Endodermal cell (in vitro differentiated cells): ENCODE measurements at regions not wholly inside any gene's neighbourhood (a gene's known extent, or its start where the extent isn't known, plus 50 kb on each side); places are given as distances from the start of the nearest gene placed in this dataset.
"Not testable (repeated sequence)": the region's sequence is repeated elsewhere in the genome, so short reads cannot be mapped to it uniquely, and the experiment has no call there.

ENCODE experiments used
- DNase-seq: peaks from one replicate; pipeline ENCODE4 v3.0.0-alpha.2; 2017
- H3K27ac ChIP-seq: 2 replicates; pipeline ENCODE4 v1.5.1; 2013; ENCODE audit warnings: mild to moderate bottlenecking, low read depth, low read length, moderate library complexity
- H3K27me3 ChIP-seq: 2 replicates; pipeline ENCODE4 v1.6.1; 2013; ENCODE audit warnings: mild to moderate bottlenecking, low read length, moderate library complexity; ENCODE audit not compliant: insufficient read depth, control insufficient read depth, poor library complexity, severe bottlenecking
- H3K36me3 ChIP-seq: 2 replicates; pipeline ENCODE4 v1.7.0; 2013; ENCODE audit warnings: mild to moderate bottlenecking, low read length, moderate library complexity; ENCODE audit not compliant: control insufficient read depth, insufficient read depth
- H3K4me1 ChIP-seq: one replicate; pipeline ENCODE4 v1.7.0; 2013; ENCODE audit warnings: low read length; ENCODE audit not compliant: control insufficient read depth, insufficient read depth
- H3K4me3 ChIP-seq: 2 replicates; pipeline ENCODE4 v1.5.1; 2013; ENCODE audit warnings: mild to moderate bottlenecking, low read length, moderate library complexity
- H3K9ac ChIP-seq: 2 replicates; pipeline ENCODE4 v1.6.1; 2013; ENCODE audit warnings: mild to moderate bottlenecking, low read length, moderate library complexity; ENCODE audit not compliant: poor library complexity, severe bottlenecking; ENCODE audit errors: extremely low read depth
- H3K9me3 ChIP-seq: 2 replicates; pipeline ENCODE4 v1.6.1; 2013; ENCODE audit warnings: mild to moderate bottlenecking, low read length, moderate library complexity; ENCODE audit not compliant: control insufficient read depth
- H3K27ac Mint-ChIP-seq: 2 replicates; pipeline ENCODE4 v1.8.0; 2020; ENCODE audit warnings: mixed read lengths
- H3K27me3 Mint-ChIP-seq: 2 replicates; pipeline ENCODE4 v1.8.0; 2021; ENCODE audit warnings: mild to moderate bottlenecking, mixed read lengths; ENCODE audit not compliant: insufficient read depth
- H3K36me3 Mint-ChIP-seq: 2 replicates; pipeline ENCODE4 v1.8.0; 2020; ENCODE audit warnings: low read depth, mixed read lengths
- H3K4me1 Mint-ChIP-seq: 2 replicates; pipeline ENCODE4 v1.8.0; 2020; ENCODE audit warnings: mixed read lengths
- H3K4me3 Mint-ChIP-seq: 2 replicates; pipeline ENCODE4 v1.8.0; 2020; ENCODE audit warnings: mild to moderate bottlenecking, moderate library complexity, mixed read lengths
- H3K9me3 Mint-ChIP-seq: 2 replicates; pipeline ENCODE4 v1.8.0; 2020; ENCODE audit warnings: mild to moderate bottlenecking, mixed read lengths
- CTCF ChIP-seq: fragments of 200-600 bp; sonication (generic); conservative IDR thresholded peaks from 2 replicates; pipeline ENCODE4 v1.5.0; 2021; ENCODE audit warnings: antibody characterized with exemption, mild to moderate bottlenecking
- WGBS, 2 experiments: methylation state at CpG; one replicate each; pipeline versions ENCODE4 v1.1.5 to v1.1.7; 2013; ENCODE audit warnings: missing lambda C conversion rate in 2 of 2, mixed read lengths in 1 of 2; ENCODE audit not compliant: insufficient coverage in 1 of 2, insufficient read length in 1 of 2; 5-methylcytosine and 5-hydroxymethylcytosine counted together

- Mint-ChIP-seq H3K36me3 (no peaks in the 10 kb centered on the region), H3K27ac (no peak overlapping the region), H3K4me1 (no peaks in the 10 kb centered on the region), H3K4me3 (no peak overlapping the region), H3K27me3 (no peaks in the 10 kb centered on the region), H3K9me3 (no peaks in the 10 kb centered on the region)
- Histone ChIP-seq H3K36me3 (no peaks in the 10 kb centered on the region), H3K4me3 (no peak overlapping the region), H3K27ac (no peak overlapping the region), H3K27me3 (no peaks in the 10 kb centered on the region), H3K9me3 (no peaks in the 10 kb centered on the region), H3K9ac (no peak overlapping the region), H3K4me1 (no peaks in the 10 kb centered on the region)
- no peak for DNase-seq
- 96 to 100% methylated on average over 2 to 3 of the region's 3 CpGs for WGBS, 2 experiments
- TF ChIP-seq CTCF, result no peak
Observed at GRCh38 chr5:145462525-145462924, 372.6 kb downstream of the PRELID2 start.

GRCh38 chr5:145450286-145450885 is 384.8 kb downstream of the PRELID2 start:
- H3K4me3 ChIP-seq, result no peak overlapping the region
- H3K27me3 ChIP-seq, result no peaks in the 10 kb centered on the region
- H3K27ac ChIP-seq, result no peak overlapping the region
- no peak overlapping the region for H3K9ac ChIP-seq
- no peak overlapping the region for H3K4me3 Mint-ChIP-seq
- DNase-seq, result no peak
- no peaks in the 10 kb centered on the region for H3K36me3 Mint-ChIP-seq
- TF ChIP-seq CTCF, result no peak
- no peaks in the 10 kb centered on the region for H3K27me3 Mint-ChIP-seq
- no peak overlapping the region for H3K27ac Mint-ChIP-seq
- 83 to 87% methylated on average over 2 to 5 of the region's 5 CpGs for WGBS, 2 experiments
- H3K9me3 Mint-ChIP-seq, result peaks cover 7% of the 10 kb centered on the region
- no peaks in the 10 kb centered on the region for H3K4me1 Mint-ChIP-seq
- H3K36me3 ChIP-seq, result no peaks in the 10 kb centered on the region
- no peaks in the 10 kb centered on the region for H3K4me1 ChIP-seq
- no peaks in the 10 kb centered on the region for H3K9me3 ChIP-seq

GRCh38 chr5:145449794-145450193 is 385.3 kb downstream of the PRELID2 start:
- no peak for DNase-seq
- H3K9me3 Mint-ChIP-seq, result peaks cover 7% of the 10 kb centered on the region
- Histone ChIP-seq H3K9me3 (no peaks in the 10 kb centered on the region), H3K9ac (no peak overlapping the region), H3K4me1 (no peaks in the 10 kb centered on the region), H3K36me3 (no peaks in the 10 kb centered on the region), H3K4me3 (no peak overlapping the region), H3K27ac (no peak overlapping the region), H3K27me3 (no peaks in the 10 kb centered on the region)
- H3K4me1 Mint-ChIP-seq, result no peaks in the 10 kb centered on the region
- no peak overlapping the region for H3K27ac Mint-ChIP-seq
- no peaks in the 10 kb centered on the region for H3K36me3 Mint-ChIP-seq
- no peak overlapping the region for H3K4me3 Mint-ChIP-seq
- H3K27me3 Mint-ChIP-seq, result no peaks in the 10 kb centered on the region
- no peak for TF ChIP-seq CTCF
- 80 to 85% methylated on average over 3 to 4 of the region's 4 CpGs for WGBS, 2 experiments

GRCh38 chr5:145446875-145447274 is 388.3 kb downstream of the PRELID2 start:
- not testable (repeated sequence) for H3K27ac ChIP-seq, H3K9me3 ChIP-seq, H3K4me1 ChIP-seq, H3K36me3 Mint-ChIP-seq, H3K9ac ChIP-seq, H3K4me3 Mint-ChIP-seq, H3K36me3 ChIP-seq, H3K4me1 Mint-ChIP-seq, H3K27me3 Mint-ChIP-seq, DNase-seq, H3K27ac Mint-ChIP-seq, H3K4me3 ChIP-seq, H3K27me3 ChIP-seq
- WGBS, 2 experiments, result 96 to 100% methylated on average over 1 to 2 of the region's 3 CpGs
- peaks cover 11% of the 10 kb centered on the region for H3K9me3 Mint-ChIP-seq
